ENCODE measurements at regions not wholly inside any gene's neighbourhood (a gene's known extent, or its start where the extent isn't known, plus 50 kb on each side); places are given as distances from the start of the nearest gene placed in this dataset.
"Not testable (repeated sequence)": the region's sequence is repeated elsewhere in the genome, so short reads cannot be mapped to it uniquely, and the experiment has no call there.

DNA sequence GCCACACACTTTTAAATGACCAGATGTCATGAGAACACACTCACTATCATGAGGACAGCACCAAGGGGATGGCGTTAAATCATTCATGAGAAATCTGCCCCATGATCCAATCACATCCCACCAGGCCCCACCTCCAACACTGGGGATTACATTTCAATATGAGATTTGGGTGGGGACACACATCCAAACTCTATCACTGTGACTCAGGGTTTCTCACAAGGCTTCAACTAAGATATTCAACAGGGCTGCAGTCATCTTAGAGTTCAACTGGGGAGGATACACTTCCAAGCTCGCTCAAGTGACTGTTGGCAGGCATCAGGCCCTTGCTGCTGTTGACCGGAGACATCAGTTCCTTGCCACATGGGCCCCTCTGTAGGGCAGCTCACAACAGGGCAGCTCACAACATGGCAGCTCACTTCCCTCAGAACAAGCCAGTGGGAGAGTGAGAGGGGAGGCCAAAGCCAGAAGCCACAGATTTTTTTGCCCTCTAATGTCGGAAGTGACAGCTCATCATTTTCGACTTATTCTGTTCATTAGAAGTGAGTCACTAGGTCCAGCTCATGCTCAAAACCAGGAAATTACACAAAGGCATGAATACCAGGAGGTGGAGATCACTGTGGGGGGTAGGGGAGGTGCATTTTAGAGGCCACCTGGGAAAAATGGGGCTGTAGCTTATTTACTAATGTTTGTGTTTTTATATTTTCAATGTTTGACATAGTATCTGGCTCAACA lies 50.8 kb upstream of the PTHLH start:
- peak; percentile 95 for DNase-seq

GRCh38 chr12:28024231-28024995 lies 51.9 kb upstream of the PTHLH start:
- DNase-seq, result peak; percentile 86

DNA sequence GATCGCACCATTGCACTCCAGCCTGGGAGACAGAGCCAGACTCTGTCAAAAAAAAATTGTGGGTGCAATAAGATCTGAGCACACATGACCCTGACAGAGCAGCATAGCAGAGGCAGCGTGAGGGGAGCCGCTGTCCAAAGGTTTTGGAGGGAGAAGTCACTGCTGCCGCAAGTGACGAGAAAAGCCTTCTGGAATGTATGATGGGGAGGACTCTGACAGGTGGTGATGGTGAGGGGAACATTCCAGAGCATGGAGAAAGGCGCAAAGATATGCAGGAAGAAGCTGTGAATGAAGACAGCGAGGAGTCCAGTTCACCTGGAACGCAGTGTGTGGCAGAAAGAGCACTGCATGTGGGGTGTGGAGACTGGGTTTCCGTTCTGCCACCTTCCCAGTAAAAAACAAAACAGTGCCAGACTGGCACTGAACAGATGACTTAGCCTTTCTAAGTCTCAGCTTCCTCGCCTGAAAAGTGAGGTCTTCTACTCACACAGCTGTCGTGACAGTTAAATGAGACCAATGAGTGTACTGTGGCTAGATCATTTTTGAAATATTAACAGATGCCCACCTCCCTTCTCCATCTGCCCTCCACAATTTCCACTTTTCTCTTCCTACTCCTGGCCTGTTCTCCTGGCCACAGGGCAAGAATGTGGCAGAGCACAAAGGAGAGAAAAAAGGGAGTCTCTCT lies 53.4 kb upstream of the PTHLH start:
- no peak for DNase-seq

- no peak for DNase-seq
Measured at GRCh38 chr12:28026701-28027100, 54.2 kb upstream of the PTHLH start.

GRCh38 chr12:28027328-28027727 lies 54.8 kb upstream of the PTHLH start:
- DNase-seq, result no peak

DNA sequence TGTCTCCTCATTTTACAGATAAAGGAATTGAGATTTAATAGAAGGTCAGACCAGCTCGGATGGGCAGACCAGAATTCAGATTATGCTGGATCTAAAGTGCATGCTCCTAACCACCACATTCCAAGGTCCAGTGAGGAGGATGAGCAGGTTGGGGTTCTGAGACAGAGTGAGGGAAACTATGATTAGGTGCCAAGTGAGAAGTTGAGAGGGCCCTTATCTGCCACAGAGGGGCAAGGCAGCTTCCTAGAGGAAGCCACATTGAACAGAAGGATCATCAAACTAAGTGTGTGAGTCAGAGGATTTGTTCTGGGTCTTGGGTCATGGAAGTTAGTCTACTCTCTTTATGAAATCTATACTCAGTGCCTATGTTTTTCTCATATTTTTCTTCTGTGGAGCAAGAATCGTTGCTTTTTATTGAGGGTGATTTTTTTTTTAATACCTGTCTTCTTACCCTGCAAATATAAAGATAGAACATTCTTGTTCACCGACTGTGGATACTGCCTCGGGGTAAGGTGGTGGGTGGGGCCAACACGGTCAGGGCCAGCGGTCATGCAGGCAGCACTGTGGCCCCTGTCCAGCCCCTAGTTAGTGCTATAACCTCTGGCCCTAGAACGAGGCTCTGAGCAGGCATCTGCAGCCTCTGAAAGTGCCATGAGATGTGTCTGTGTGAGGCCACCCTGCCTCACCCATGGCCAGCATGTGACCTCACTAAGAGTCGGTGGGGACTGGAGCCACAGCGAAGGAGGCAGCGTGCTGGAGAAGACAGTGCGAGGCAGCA lies 55.6 kb upstream of the PTHLH start:
- no peak for DNase-seq

DNA sequence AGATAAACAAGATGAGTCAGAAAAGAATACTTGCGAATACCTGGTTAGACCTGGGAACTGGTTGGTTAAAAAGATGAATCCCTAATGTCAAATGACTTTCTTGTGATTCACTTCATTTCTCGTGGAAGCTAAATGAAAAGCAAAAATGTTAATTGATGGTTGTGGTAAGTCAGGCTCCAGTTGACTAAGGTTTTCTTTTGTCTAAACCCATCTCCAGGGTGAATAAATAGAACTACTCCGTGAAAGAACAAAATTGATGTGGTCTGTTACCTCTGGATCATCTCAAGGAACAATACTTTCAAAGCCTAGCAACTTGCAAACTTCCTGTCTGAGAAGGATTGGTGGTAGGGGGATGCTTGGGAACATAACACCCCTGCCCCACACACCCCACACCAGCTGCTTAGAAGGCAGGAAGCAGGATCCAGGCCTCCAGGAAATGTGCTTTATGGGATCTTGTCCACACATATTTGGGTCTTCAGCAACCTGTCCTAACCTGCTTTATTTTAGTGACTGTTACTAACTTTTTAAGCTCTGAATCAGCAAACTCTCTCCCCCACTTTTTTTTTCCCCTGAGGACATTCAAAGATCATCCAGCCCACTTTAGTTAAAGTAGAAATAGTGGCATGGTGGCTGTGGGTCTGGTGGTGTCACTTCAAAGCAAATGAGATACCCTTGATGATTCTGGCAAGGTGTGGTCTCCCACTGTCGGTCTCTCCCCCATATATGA lies 60.4 kb upstream of the PTHLH start:
- peak; percentile 68 for DNase-seq

GRCh38 chr12:28033538-28033915 lies 61.0 kb upstream of the PTHLH start:
- peak; percentile 45 for DNase-seq

- DNase-seq, result no peak
Measured at GRCh38 chr12:28034271-28034670, 61.7 kb upstream of the PTHLH start.

GRCh38 chr12:28035500-28035899 lies 63.0 kb upstream of the PTHLH start:
- DNase-seq, result peak; percentile 84

DNA sequence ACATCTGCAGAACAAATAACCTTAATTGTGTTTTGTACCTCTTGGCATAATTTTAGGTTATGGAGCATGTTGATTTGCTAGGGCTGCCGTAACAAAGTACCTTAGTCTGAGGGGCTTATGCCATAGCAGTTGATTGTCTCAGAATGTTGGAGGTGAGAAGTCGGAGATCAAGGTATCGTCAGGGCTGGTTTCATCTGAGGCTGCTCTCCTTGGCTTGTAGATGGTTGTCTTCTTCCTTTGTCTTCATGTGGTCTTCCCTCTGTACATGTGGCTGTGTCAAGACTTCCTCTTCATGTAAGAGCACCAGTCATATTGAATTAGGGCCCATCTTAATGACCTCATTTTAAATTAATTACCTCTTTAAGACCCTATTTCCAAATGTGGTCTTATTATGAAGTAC lies 64.4 kb upstream of the PTHLH start:
- no peak for DNase-seq

DNA sequence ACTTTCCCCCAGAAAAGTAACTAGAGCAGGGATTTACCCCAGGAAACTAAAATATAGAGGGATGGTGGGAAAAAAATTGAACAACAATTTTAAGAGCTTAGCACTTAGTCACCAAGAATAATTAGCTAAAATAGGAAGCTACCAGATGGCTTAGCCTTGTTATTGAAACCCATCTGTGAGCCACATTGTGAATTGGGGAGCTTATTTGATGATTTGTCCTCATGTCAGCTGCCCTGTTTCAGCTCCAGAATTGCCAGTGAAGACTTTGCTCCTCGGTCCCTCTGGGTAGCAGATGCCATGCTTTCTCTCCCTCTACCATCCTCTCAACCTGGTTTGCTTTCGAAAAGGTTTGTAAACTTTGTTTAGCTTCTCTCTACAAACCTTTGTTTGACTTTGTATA lies 67.7 kb upstream of the PTHLH start:
- DNase-seq, result no peak

GRCh38 chr12:28046600-28046999 lies 74.1 kb upstream of the PTHLH start:
- not testable (repeated sequence) for DNase-seq

DNA sequence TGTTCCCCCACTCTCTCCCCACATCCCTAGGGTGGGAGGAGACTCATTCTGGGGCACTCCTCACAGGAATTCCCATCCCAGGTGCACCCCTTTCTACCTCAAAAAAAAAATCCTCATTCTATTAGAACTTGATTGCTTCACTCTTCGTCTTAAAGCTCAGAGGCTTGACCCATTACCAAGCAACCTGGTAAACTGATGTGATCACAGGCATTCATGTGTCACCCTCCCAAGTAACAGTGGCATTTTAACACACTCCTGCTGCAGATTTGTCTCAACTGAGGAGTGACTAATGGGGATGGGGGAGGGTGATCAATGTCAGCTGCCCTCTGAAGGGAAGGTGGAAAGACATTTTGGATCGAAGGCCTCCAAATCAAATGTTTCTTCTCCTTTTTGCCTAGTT lies 78.1 kb upstream of the PTHLH start:
- no peak for DNase-seq

DNA sequence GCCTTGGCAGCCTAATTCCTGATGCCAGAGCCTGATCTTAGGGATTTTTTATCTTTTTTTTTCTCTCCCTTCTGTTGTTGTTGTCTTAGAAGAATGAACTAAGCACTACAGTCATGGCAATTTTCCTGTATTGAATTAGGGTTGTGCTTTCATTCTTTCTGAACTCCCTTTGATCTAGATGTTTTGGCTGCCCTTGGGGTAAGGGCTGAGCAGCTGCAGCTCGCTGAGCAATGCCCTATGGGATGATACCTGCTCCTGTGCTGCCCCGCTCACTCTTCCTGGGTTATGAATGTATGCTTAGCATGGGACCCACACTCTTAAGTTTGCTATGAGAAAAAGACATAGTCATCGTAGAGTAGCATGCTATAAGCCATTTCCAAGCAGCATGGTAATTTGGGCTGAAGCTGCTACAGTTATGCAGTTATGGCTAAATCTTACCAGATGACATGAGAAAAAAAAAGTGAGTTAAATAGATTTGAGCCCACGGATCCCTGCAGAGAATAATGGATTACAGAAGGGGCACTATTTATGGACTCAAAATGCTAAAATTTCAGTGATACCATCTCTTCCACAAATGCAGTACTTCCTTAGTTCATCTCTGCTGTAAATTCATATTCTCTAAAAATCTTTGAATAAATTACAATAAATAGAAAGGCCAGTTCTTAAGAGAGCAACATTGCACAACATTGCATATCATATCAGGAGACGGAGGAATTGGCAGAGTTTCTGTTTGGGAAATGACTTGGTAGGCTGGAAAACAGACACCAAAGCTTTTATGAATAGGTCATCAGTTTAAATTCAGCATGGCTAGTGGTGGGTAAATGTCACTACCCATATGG lies 79.2 kb upstream of the PTHLH start:
- peak; percentile 32 for DNase-seq

GRCh38 chr12:28053564-28053963 lies 81.0 kb upstream of the PTHLH start:
- DNase-seq, result no peak

GRCh38 chr12:28054583-28054982 lies 82.0 kb upstream of the PTHLH start:
- DNase-seq, result no peak

DNA sequence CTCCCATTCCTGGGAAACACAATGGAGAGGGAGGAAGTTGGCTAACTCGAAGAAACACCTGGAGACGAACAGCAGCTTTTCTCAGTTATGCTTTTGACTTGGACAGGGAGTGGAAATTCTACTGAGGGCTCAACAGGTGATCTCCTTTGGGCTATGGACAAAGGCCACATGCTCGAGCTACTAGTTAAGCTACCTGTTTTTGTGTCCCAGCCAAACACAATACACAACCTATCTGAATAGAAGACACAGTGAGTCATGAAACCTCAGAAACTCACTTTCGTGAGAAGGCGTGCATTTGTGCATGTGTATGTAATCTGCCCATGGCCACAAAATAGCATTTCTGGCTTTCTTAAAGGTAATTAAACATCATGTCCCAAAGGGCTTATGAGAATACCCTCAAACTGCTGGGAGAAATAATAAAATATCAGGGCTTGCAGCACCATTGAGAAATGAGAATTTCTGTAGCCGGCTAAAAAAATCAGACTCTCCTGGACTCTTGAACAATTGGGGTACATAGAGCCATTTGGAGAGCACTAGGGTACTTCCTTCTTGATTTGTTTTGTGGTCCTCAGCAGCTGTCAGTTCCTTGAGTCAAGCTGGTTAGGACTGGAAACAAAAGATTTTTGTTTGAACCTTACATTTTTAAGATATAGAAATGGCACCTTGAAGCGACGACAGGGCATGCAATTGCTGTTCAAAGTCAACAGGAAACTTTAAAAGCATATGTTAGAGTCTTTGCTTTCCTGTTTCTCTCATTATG lies 85.5 kb upstream of the PTHLH start:
- DNase-seq, result peak; percentile 14

GRCh38 chr12:28059220-28059619 lies 86.7 kb upstream of the PTHLH start:
- DNase-seq, result no peak

- no peak for DNase-seq
Measured at GRCh38 chr12:28059668-28060067, 87.1 kb upstream of the PTHLH start.
